HG02642 (cell line): ENCODE measurements at regions not wholly inside any gene's neighbourhood (a gene's known extent, or its start where the extent isn't known, plus 50 kb on each side); places are given as distances from the start of the nearest gene placed in this dataset.
"Not testable (repeated sequence)": the region's sequence is repeated elsewhere in the genome, so short reads cannot be mapped to it uniquely, and the experiment has no call there.

Source experiments
- ATAC-seq: cut with Tn5 transposase; IDR thresholded peaks from one replicate; pipeline ENCODE4 v1.9.1; 2021; ENCODE audit warnings: mild to moderate bottlenecking; ENCODE audit not compliant: unreplicated experiment, poor library complexity

- no peak for ATAC-seq
These were observed 577.5 kb downstream of the RBFOX1 start for GRCh38 chr16:7910116-7910515.

DNA sequence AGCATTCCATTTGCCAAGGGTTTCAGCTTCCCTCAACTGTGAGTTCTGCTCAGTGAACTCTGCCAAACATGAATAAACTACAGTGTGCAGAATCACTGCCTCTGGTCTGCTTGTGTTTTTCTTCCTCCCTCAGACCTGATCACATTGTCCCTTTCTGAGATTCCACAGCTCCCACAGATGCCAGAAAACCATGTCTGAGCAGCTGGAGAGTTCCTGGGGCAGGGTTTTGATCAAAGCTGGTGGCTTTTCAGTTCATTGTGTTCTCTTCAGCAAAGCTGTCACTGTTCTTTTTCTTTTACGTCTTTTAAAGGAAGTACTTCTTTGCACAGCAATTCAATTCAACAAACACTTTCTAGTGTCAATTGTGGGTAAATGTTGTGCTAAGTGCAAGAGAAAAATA is 555.8 kb downstream of the RBFOX1 start:
- no peak for ATAC-seq

DNA sequence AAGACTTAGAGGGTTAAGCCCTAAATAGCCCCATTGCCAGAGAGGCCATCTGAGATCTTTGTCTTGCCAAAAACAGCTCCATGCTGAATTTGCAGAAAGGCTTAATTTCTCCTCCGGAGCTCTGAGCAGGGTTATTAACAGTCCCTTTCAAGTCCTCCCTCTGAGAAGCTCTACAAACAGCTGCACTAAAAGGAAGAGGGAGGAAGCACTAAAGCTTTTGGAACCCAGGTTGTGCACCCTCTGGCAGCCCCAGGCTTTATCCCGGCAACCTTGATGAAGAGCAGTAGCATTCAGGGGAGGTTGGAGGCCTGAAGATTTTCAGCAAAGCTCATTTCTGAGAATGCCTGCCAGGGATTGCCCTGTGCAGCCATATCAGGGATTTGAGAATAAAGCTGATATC is 554.7 kb downstream of the RBFOX1 start:
- no peak for ATAC-seq

- ATAC-seq = no peak
These were observed 539.3 kb downstream of the RBFOX1 start for GRCh38 chr16:7871979-7872378.

- ATAC-seq = no peak
These were observed 538.7 kb downstream of the RBFOX1 start for GRCh38 chr16:7871371-7871770.

- no peak for ATAC-seq
These were observed 535.2 kb downstream of the RBFOX1 start for GRCh38 chr16:7867831-7868230.

DNA sequence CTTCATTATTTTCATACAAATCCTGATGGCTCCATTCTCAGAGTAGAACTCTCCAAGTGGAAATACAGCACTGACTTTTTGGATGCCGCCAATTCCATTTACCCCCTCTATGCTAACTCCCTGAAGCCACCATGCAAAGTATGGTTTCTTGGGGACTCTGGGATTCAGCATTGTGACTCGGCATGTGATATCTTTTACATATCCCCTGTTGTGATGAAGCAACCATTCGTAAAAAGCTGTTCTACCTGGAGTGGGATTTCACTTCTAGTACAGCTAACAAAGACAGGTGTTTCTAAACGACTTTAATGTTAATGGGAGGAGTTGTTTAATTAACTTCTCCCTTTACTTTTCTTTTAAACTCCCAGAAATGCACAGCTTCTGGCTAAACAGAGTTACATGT is 533.5 kb downstream of the RBFOX1 start:
- no peak for ATAC-seq

- not testable (repeated sequence) for ATAC-seq
These were observed 532.7 kb downstream of the RBFOX1 start for GRCh38 chr16:7865393-7865792.

DNA sequence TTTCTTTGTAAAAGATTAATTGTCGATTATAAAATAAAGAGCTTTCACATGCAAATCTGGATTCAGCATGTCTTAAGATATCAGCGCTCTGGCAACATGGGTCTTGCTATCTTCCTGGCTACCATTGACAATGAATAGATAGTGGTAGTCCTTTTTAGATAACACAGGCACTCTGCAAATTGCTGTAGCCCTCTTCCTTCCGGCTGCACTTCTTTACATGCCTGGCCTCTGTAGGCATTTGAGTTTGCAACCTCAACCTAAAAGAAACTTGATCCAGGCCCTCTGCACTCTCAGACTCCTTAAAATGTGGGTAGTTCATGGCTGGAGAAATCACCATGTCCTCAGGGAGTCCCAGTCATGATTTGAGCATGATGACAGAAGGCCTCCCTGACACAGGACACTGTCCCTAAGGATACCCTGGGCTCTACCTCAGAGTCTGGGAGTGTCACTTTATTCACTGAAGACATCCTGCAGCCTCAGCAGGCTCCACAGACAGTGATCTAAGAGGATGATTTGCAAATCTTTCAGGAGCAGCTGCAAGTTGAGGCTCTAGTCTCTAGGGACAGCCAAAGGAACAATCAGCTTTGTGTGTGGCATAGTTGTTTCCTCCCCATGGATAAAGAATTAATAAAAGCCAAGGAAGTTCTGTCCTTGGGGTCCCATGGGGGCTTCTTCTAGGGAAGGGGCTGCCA is 529.4 kb downstream of the RBFOX1 start:
- ATAC-seq = no peak

DNA sequence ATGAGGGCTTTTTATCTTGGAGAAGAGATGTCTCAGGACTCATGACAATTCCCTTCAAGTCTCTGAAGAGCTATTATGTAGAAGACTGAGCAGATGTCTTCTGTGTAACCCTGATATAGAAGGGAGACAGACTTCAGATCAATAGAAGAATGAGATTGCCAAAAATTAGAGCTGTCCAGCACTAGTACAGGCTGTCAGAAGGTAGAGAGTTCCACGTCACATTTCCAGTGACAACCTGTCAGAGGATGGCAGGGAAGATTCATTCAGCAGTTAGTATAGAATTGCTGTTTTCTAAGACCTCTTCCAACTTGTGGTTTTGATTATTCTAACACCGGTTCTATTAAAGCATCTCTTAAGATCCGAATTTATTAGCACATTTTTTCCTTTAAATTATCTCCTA is 520.6 kb downstream of the RBFOX1 start:
- ATAC-seq = no peak

GRCh38 chr16:7849841-7850240 is 517.2 kb downstream of the RBFOX1 start:
- no peak for ATAC-seq

- no peak for ATAC-seq
These were observed 510.6 kb downstream of the RBFOX1 start for GRCh38 chr16:7843261-7843660.

DNA sequence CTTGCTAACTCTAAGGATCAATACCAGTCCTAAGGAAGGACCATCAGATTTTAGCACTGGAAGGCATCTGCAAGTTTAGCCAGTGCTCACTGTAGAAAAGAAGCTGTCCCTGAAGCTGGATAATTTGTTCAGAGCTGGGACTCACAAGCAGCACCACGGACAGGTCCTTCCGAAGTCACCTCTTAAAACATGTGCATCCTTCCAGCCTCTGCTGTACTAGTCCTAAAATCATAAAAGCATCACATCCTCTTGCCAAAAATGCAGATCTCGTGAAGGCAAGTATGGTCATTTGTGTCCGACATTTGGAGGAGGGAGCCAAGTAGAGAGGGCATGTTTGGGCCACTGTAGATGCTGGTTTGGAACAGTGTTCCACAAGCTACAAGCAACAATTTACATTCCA is 506.9 kb downstream of the RBFOX1 start:
- no peak for ATAC-seq

- ATAC-seq = no peak
These were observed 502.3 kb downstream of the RBFOX1 start for GRCh38 chr16:7834771-7835431.

- no peak for ATAC-seq
These were observed 488.2 kb downstream of the RBFOX1 start for GRCh38 chr16:7820816-7821215.

GRCh38 chr16:7805686-7806396 is 473.2 kb downstream of the RBFOX1 start:
- ATAC-seq = no peak

GRCh38 chr16:7804635-7805195 is 472.1 kb downstream of the RBFOX1 start:
- no peak for ATAC-seq

DNA sequence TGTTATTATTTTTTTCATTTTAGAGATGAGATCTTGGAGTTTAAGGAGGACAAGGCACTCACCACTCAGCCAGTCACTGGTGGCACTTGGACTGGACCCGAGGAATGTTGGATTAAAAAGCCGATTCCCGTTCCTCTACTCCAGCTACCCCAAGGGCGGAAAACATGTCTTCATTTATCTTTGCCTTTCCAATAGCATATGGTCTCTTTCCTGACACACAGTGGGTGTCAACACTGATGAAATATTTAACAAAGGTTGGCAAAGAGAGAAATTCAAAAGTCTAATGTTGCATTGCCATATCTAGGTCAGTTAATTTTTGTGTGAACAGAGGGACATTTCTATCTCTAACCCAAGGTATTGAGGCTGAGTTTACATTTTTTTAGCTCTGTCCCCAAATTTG is 459.7 kb downstream of the RBFOX1 start:
- no peak for ATAC-seq

DNA sequence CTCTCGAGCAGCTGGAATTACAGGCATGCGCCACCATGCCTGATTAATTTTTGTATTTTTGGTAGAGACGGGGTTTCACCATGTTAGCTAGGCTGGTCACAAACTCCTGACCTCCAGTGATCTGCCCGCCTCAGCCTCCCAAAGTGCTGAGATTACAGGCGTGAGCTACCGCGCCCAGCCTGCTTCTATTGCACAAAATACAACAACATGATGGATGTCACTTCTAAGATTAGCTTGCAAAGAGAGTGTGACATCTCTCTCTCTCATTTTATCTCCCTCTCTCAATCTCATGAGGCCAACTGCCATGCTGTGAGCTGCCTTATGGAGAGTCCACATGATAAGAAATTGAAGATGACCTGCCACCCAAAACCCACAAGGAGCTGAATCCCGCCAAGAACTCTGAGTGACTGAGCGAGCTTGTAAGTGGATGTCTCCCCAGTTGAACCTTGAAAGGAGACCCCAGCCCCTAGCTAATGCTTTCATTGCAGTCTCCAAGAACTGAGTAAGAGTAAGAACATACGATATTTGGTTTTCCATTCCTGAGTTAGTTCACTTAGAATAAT is 458.5 kb downstream of the RBFOX1 start:
- no peak for ATAC-seq

- ATAC-seq = no peak
These were observed 442.4 kb downstream of the RBFOX1 start for GRCh38 chr16:7775072-7775488.

DNA sequence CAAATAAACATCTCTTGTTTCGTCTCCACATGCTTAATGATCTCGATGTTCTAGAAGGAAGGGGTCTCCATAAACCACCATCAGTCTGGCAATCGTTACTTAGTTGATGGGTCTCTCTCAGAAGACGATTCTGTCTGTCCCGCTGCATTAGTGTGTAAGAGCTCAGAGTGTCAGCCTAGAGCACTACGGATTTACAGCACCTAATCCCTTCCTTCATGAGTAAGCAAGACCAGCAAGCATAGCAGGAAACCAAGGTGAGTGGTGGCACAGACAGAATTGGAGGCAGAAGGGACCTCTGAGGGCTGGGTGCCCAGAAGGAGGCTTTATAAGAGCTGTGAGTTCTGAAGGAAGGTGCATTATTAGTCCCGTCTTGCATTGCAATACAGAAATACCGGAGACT is 440.1 kb downstream of the RBFOX1 start:
- no peak for ATAC-seq
